ENCODE measurements at regions not wholly inside any gene's neighbourhood (a gene's known extent, or its start where the extent isn't known, plus 50 kb on each side); places are given as distances from the start of the nearest gene placed in this dataset.
A peak's percentile ranks its signal among the peaks of the same experiment; 100 is the strongest.
"Not testable (repeated sequence)": the region's sequence is repeated elsewhere in the genome, so short reads cannot be mapped to it uniquely, and the experiment has no call there.

- ChIA-PET POLR2A (no interaction called here), CTCF (ENCODE audit: low intra/inter-chr PET ratio, low total read pairs) (no interaction called here)
- Histone ChIP-seq H3K4me3 (replicated peaks in 1 of 3; ENCODE audit: insufficient read depth in 1 of 3, low read depth in 2 of 3, low read length in 3 of 3) (no peak overlapping the region), H3K79me2 (ENCODE audit: insufficient read depth, low read length) (no peaks in the 10 kb centered on the region), H4K20me1 (ENCODE audit: insufficient read depth, low read length) (no peaks in the 10 kb centered on the region), H3K9ac (ENCODE audit: insufficient read depth, low read depth, low read length) (no peak overlapping the region), H3K9me3 (ENCODE audit: low read length) (no peaks in the 10 kb centered on the region), H3K27ac (ENCODE audit: extremely low read length, insufficient read depth, low read length) (no peak overlapping the region), H3K36me3 (replicated peaks in 1 of 2; ENCODE audit: control insufficient read depth in 1 of 2, insufficient read depth in 2 of 2, low read length in 2 of 2) (no peaks in the 10 kb centered on the region), H2AFZ (ENCODE audit: low read length) (no peak overlapping the region), H3K4me2 (ENCODE audit: low read depth, low read length) (no peak overlapping the region), H3K27me3 (ENCODE audit: control insufficient read depth in 1 of 2, insufficient read depth in 2 of 2, low read length in 2 of 2) (peaks cover 0 to 4% of the 10 kb centered on the region in 2 experiments; a peak in 1 of 5 replicates), H3K4me1 (ENCODE audit: insufficient read depth, low read length) (no peaks in the 10 kb centered on the region)
- no peak for TF ChIP-seq ZNF775 (CRISPR knock-in tag; IDR thresholded peaks at IDR 0.05; ENCODE audit: borderline replicate concordance)
- TF ChIP-seq CREB1 (IDR thresholded peaks at IDR 0.05): peak; percentile 91
- no peak for TF ChIP-seq CREB1 (CRISPR knock-in tag; IDR thresholded peaks at IDR 0.05)
- 30% methylated on average over 9 of the region's 9 CpGs for WGBS (ENCODE audit: low lambda C conversion rate)
- intact Hi-C loops (cut with micrococcal nuclease; ENCODE audit: unreplicated experiment): no loop called here
- in situ Hi-C loops (cut with HindIII; ENCODE audit: extremely low pct_ligation_motif_present, low pct_unique_long_range_greater_than_20kb): no loop called here
- no peak; the same call in 2 of the 3 replicates for ATAC-seq
- no TSS peak for BruUV-seq (replicated peaks)
- FAIRE-seq: no peak
- DNase-seq (ENCODE audit: low spot score): no peak
Observed at GRCh38 chr14:105761842-105762241, 235.5 kb downstream of the TMEM121 start.

- in situ Hi-C loops (cut with HindIII; ENCODE audit: extremely low pct_ligation_motif_present, low pct_unique_long_range_greater_than_20kb); H3K79me2 ChIP-seq (ENCODE audit: insufficient read depth, low read length); intact Hi-C loops (cut with micrococcal nuclease; ENCODE audit: unreplicated experiment); H3K9me3 ChIP-seq (ENCODE audit: low read length); H3K4me2 ChIP-seq (ENCODE audit: low read depth, low read length); BruUV-seq (replicated peaks); H3K36me3 ChIP-seq (replicated peaks in 1 of 2; ENCODE audit: control insufficient read depth in 1 of 2, insufficient read depth in 2 of 2, low read length in 2 of 2); DNase-seq (ENCODE audit: low spot score); FAIRE-seq; H3K4me3 ChIP-seq (replicated peaks in 1 of 3; ENCODE audit: insufficient read depth in 1 of 3, low read depth in 2 of 3, low read length in 3 of 3); CTCF ChIA-PET (ENCODE audit: low intra/inter-chr PET ratio, low total read pairs); H2AFZ ChIP-seq (ENCODE audit: low read length); H3K4me1 ChIP-seq (ENCODE audit: insufficient read depth, low read length); POLR2A ChIA-PET; H4K20me1 ChIP-seq (ENCODE audit: insufficient read depth, low read length); H3K27ac ChIP-seq (ENCODE audit: extremely low read length, insufficient read depth, low read length); H3K27me3 ChIP-seq (ENCODE audit: control insufficient read depth in 1 of 2, insufficient read depth in 2 of 2, low read length in 2 of 2); H3K9ac ChIP-seq (ENCODE audit: insufficient read depth, low read depth, low read length): not testable (repeated sequence)
- ATAC-seq: peak; percentile 39; the same call in 1 of the 3 replicates
- no CpG with 5 or more reads among the region's 11 CpGs for WGBS (ENCODE audit: low lambda C conversion rate)
Observed at GRCh38 chr14:105762262-105762661, 235.9 kb downstream of the TMEM121 start.

- CTCF ChIA-PET (ENCODE audit: low intra/inter-chr PET ratio, low total read pairs); BruUV-seq (replicated peaks); in situ Hi-C loops (cut with HindIII; ENCODE audit: extremely low pct_ligation_motif_present, low pct_unique_long_range_greater_than_20kb); H3K9me3 ChIP-seq (ENCODE audit: low read length); intact Hi-C loops (cut with micrococcal nuclease; ENCODE audit: unreplicated experiment); H3K4me1 ChIP-seq (ENCODE audit: insufficient read depth, low read length); H3K36me3 ChIP-seq (replicated peaks in 1 of 2; ENCODE audit: control insufficient read depth in 1 of 2, insufficient read depth in 2 of 2, low read length in 2 of 2); H4K20me1 ChIP-seq (ENCODE audit: insufficient read depth, low read length); H3K4me2 ChIP-seq (ENCODE audit: low read depth, low read length); H3K9ac ChIP-seq (ENCODE audit: insufficient read depth, low read depth, low read length); H3K79me2 ChIP-seq (ENCODE audit: insufficient read depth, low read length); DNase-seq (ENCODE audit: low spot score); H3K27ac ChIP-seq (ENCODE audit: extremely low read length, insufficient read depth, low read length); FAIRE-seq; H2AFZ ChIP-seq (ENCODE audit: low read length); H3K4me3 ChIP-seq (replicated peaks in 1 of 3; ENCODE audit: insufficient read depth in 1 of 3, low read depth in 2 of 3, low read length in 3 of 3); POLR2A ChIA-PET; H3K27me3 ChIP-seq (ENCODE audit: control insufficient read depth in 1 of 2, insufficient read depth in 2 of 2, low read length in 2 of 2); ATAC-seq: not testable (repeated sequence)
- WGBS (ENCODE audit: low lambda C conversion rate): 39% methylated on average over 11 of the region's 35 CpGs
Observed at GRCh38 chr14:105764254-105764901, 238.0 kb downstream of the TMEM121 start.

GRCh38 chr14:105765072-105765825 lies 238.9 kb downstream of the TMEM121 start:
- no CpG with 5 or more reads among the region's 23 CpGs for WGBS (ENCODE audit: low lambda C conversion rate)

More at GRCh38 chr14:105765072-105765825, 238.9 kb downstream of the TMEM121 start:
- ATAC-seq; FAIRE-seq; H2AFZ ChIP-seq (ENCODE audit: low read length); H3K9ac ChIP-seq (ENCODE audit: insufficient read depth, low read depth, low read length); H3K79me2 ChIP-seq (ENCODE audit: insufficient read depth, low read length); H3K4me1 ChIP-seq (ENCODE audit: insufficient read depth, low read length); H4K20me1 ChIP-seq (ENCODE audit: insufficient read depth, low read length); H3K9me3 ChIP-seq (ENCODE audit: low read length); in situ Hi-C loops (cut with HindIII; ENCODE audit: extremely low pct_ligation_motif_present, low pct_unique_long_range_greater_than_20kb); POLR2A ChIA-PET; H3K36me3 ChIP-seq (replicated peaks in 1 of 2; ENCODE audit: control insufficient read depth in 1 of 2, insufficient read depth in 2 of 2, low read length in 2 of 2); H3K27ac ChIP-seq (ENCODE audit: extremely low read length, insufficient read depth, low read length); H3K27me3 ChIP-seq (ENCODE audit: control insufficient read depth in 1 of 2, insufficient read depth in 2 of 2, low read length in 2 of 2); BruUV-seq (replicated peaks); CTCF ChIA-PET (ENCODE audit: low intra/inter-chr PET ratio, low total read pairs); intact Hi-C loops (cut with micrococcal nuclease; ENCODE audit: unreplicated experiment); H3K4me3 ChIP-seq (replicated peaks in 1 of 3; ENCODE audit: insufficient read depth in 1 of 3, low read depth in 2 of 3, low read length in 3 of 3); H3K4me2 ChIP-seq (ENCODE audit: low read depth, low read length); DNase-seq (ENCODE audit: low spot score): not testable (repeated sequence)

Data from HepG2 (cell line).